Neural cell (in vitro differentiated cells): ENCODE measurements at regions not wholly inside any gene's neighbourhood (a gene's known extent, or its start where the extent isn't known, plus 50 kb on each side); places are given as distances from the start of the nearest gene placed in this dataset.

Experiments
- H2AFZ ChIP-seq: fragments of 200-600, 300-800 bp; sonication (generic), shearing (Covaris generic); 2 replicates; pipeline ENCODE4 v1.6.0; 2014; ENCODE audit warnings: low read depth, mild to moderate bottlenecking, antibody characterized with exemption, low read length, moderate library complexity
- H3F3A ChIP-seq: fragments of 200-600 bp; shearing (Covaris generic); 2 replicates; pipeline ENCODE4 v1.6.1; 2016; ENCODE audit warnings: mild to moderate bottlenecking, moderate library complexity, mixed read lengths, antibody characterized with exemption, low read length; ENCODE audit not compliant: insufficient read depth, poor library complexity, severe bottlenecking
- H3K27ac ChIP-seq: fragments of 200-600, 300-800 bp; sonication (generic), shearing (Covaris generic); 2 replicates; pipeline ENCODE4 v1.5.1; 2014; ENCODE audit warnings: mild to moderate bottlenecking, low read length, moderate library complexity
- H3K27me3 ChIP-seq: fragments of 300-800, 200-600 bp; sonication (generic), shearing (Covaris generic); 2 replicates; pipeline ENCODE4 v1.6.0; 2014; ENCODE audit warnings: mild to moderate bottlenecking, low read depth, low read length, moderate library complexity; ENCODE audit not compliant: insufficient read depth
- H3K36me3 ChIP-seq: fragments of 300-800, 200-600 bp; sonication (generic), shearing (Covaris generic); 2 replicates; pipeline ENCODE4 v1.5.1; 2014; ENCODE audit warnings: mild to moderate bottlenecking, antibody characterized with exemption, low read length, moderate library complexity; ENCODE audit not compliant: insufficient read depth
- H3K4me2 ChIP-seq: fragments of 300-800, 200-600 bp; sonication (generic), shearing (Covaris generic); 2 replicates; pipeline ENCODE4 v1.6.0; 2014; ENCODE audit warnings: mild to moderate bottlenecking, low read length
- H3K4me3 ChIP-seq: fragments of 300-800, 200-600 bp; sonication (generic), shearing (Covaris generic); 2 replicates; pipeline ENCODE4 v1.5.1; 2014; ENCODE audit warnings: mild to moderate bottlenecking, low read length, moderate library complexity
- H3K79me2 ChIP-seq: fragments of 200-600 bp; shearing (Covaris generic); replicated peaks from 2 replicates; pipeline ENCODE4 v1.6.0; 2014; ENCODE audit warnings: mild to moderate bottlenecking, low read length, moderate library complexity; ENCODE audit not compliant: insufficient read depth
- H3K9ac ChIP-seq: fragments of 300-800, 200-600 bp; sonication (generic), shearing (Covaris generic); 2 replicates; pipeline ENCODE4 v1.6.1; 2016; ENCODE audit warnings: mild to moderate bottlenecking, low read length, mixed read lengths
- H3K9me2 ChIP-seq: fragments of 200-600 bp; shearing (Covaris generic); 2 replicates; pipeline ENCODE4 v1.6.1; 2016; ENCODE audit warnings: mild to moderate bottlenecking, low read length, mixed read lengths; ENCODE audit not compliant: insufficient read depth
- H3K9me3 ChIP-seq: fragments of 200-600, 300-800 bp; sonication (generic), shearing (Covaris generic); 2 replicates; pipeline ENCODE4 v1.6.1; 2016; ENCODE audit warnings: mild to moderate bottlenecking, mixed run types, low read length, moderate library complexity, mixed read lengths
- H4K20me1 ChIP-seq: fragments of 200-600 bp; shearing (Covaris generic); 2 replicates; pipeline ENCODE4 v1.6.1; 2016; ENCODE audit warnings: mild to moderate bottlenecking, mixed run types; ENCODE audit not compliant: insufficient read depth
- CTCF ChIP-seq: fragments of 450-650 bp; IDR thresholded peaks from 2 replicates; pipeline ENCODE4 v1.5.1; 2014; ENCODE audit warnings: antibody characterized with exemption, mild to moderate bottlenecking, moderate library complexity; ENCODE audit not compliant: poor library complexity, severe bottlenecking
- EP300 ChIP-seq: fragments of 450-650 bp; conservative IDR thresholded peaks from 2 replicates; pipeline ENCODE4 v1.6.1; 2014; ENCODE audit warnings: antibody characterized with exemption, mild to moderate bottlenecking, moderate library complexity; ENCODE audit not compliant: poor library complexity, severe bottlenecking
- EZH2 ChIP-seq: fragments of 200-600, 300-800 bp; shearing (Covaris generic), sonication (generic); IDR thresholded peaks from 2 replicates; pipeline ENCODE4 v1.6.1; 2014; ENCODE audit warnings: antibody characterized with exemption, low read length, borderline replicate concordance, mild to moderate bottlenecking; ENCODE audit not compliant: insufficient read depth, poor library complexity, severe bottlenecking
- MXI1 ChIP-seq: fragments of 450-650 bp; conservative IDR thresholded peaks from 2 replicates; pipeline ENCODE4 v1.6.1; 2014; ENCODE audit warnings: antibody characterized with exemption, mild to moderate bottlenecking; ENCODE audit not compliant: poor library complexity, severe bottlenecking
- POLR2AphosphoS5 ChIP-seq: IDR thresholded peaks from 2 replicates; pipeline ENCODE4 v1.6.1; 2012
- RAD21 ChIP-seq: fragments of 450-650 bp; conservative IDR thresholded peaks from 2 replicates; pipeline ENCODE4 v1.6.1; 2014; ENCODE audit warnings: antibody characterized with exemption, mild to moderate bottlenecking, moderate library complexity
- REST ChIP-seq: IDR thresholded peaks from 2 replicates; pipeline ENCODE4 v1.6.1; 2012; ENCODE audit warnings: borderline replicate concordance
- SMC3 ChIP-seq: fragments of 450-650 bp; conservative IDR thresholded peaks from 2 replicates; pipeline ENCODE4 v1.6.1; 2014; ENCODE audit warnings: antibody characterized with exemption, mild to moderate bottlenecking, moderate library complexity; ENCODE audit not compliant: poor library complexity
- TAF1 ChIP-seq: IDR thresholded peaks from 2 replicates; pipeline ENCODE4 v1.6.1; 2012; ENCODE audit warnings: low read depth

GRCh38 chr4:60016971-60017370 lies 1183.2 kb upstream of the ADGRL3 start:
- H3K36me3 ChIP-seq, result no peaks in the 10 kb centered on the region
- H3K27me3 ChIP-seq, result no peaks in the 10 kb centered on the region
- no peak overlapping the region for H3K4me3 ChIP-seq
- H4K20me1 ChIP-seq, result no peaks in the 10 kb centered on the region
- no peak overlapping the region for H2AFZ ChIP-seq
- TF ChIP-seq SMC3, result no peak
- TF ChIP-seq EP300, result no peak
- TF ChIP-seq RAD21, result no peak
- TF ChIP-seq EZH2, result no peak
- TF ChIP-seq REST, result no peak
- TF ChIP-seq CTCF, result no peak
- TF ChIP-seq POLR2AphosphoS5, result no peak
- no peak for TF ChIP-seq MXI1
- TF ChIP-seq TAF1, result no peak
- peak overlapping the region; percentile 18 for H3K4me2 ChIP-seq
- peaks cover 3% of the 10 kb centered on the region for H3F3A ChIP-seq
- no peaks in the 10 kb centered on the region for H3K9me3 ChIP-seq
- H3K27ac ChIP-seq, result no peak overlapping the region
- no peaks in the 10 kb centered on the region for H3K79me2 ChIP-seq
- H3K9ac ChIP-seq, result no peak overlapping the region
- H3K9me2 ChIP-seq, result no peaks in the 10 kb centered on the region

- H3K4me2 ChIP-seq, result no peak overlapping the region
- H3K79me2 ChIP-seq, result no peaks in the 10 kb centered on the region
- H3K9me2 ChIP-seq, result no peaks in the 10 kb centered on the region
- no peaks in the 10 kb centered on the region for H3K36me3 ChIP-seq
- H3K9ac ChIP-seq, result no peak overlapping the region
- no peaks in the 10 kb centered on the region for H4K20me1 ChIP-seq
- TF ChIP-seq SMC3 (no peak), CTCF (no peak), RAD21 (no peak), EP300 (no peak), REST (no peak)
- H3F3A ChIP-seq, result peaks cover 3% of the 10 kb centered on the region
- H3K27me3 ChIP-seq, result no peaks in the 10 kb centered on the region
- H3K27ac ChIP-seq, result no peak overlapping the region
- no peak overlapping the region for H3K4me3 ChIP-seq
- H3K9me3 ChIP-seq, result no peaks in the 10 kb centered on the region
- H2AFZ ChIP-seq, result no peak overlapping the region
These were observed 1180.9 kb upstream of the ADGRL3 start for GRCh38 chr4:60019180-60019579.
